ENCODE measurements at regions not wholly inside any gene's neighbourhood (a gene's known extent, or its start where the extent isn't known, plus 50 kb on each side); places are given as distances from the start of the nearest gene placed in this dataset.

- no peaks in the 10 kb centered on the region for H3K36me3 ChIP-seq (ENCODE audit: control insufficient read depth, insufficient read depth, low read length)
- no peaks in the 10 kb centered on the region for H3K4me1 ChIP-seq (ENCODE audit: control insufficient read depth, insufficient read depth, low read length)
- ChIA-PET CTCF (no interaction called here), POLR2A (no interaction called here)
- ATAC-seq (no peak), DNase-seq (ENCODE audit: low read depth, low spot score) (no peak)
- H3K27ac ChIP-seq (ENCODE audit: low read length) = no peak overlapping the region
- in situ Hi-C loops (cut with HindIII; ENCODE audit: low pct_unique_long_range_greater_than_20kb, low sequenced_read_pairs) (no loop called here), intact Hi-C loops (cut with micrococcal nuclease; ENCODE audit: unreplicated experiment) (no loop called here)
- TF ChIP-seq REST (IDR thresholded peaks at IDR 0.05; ENCODE audit: insufficient read depth in 1 of 2, low read depth in 2 of 2, low read length in 1 of 2) (no peak), SIN3A (IDR thresholded peaks at IDR 0.05; ENCODE audit: borderline replicate concordance, insufficient read depth, low read depth, low read length) (no peak), CTCF (IDR thresholded peaks at IDR 0.05) (no peak), TCF7L2 (IDR thresholded peaks at IDR 0.05; ENCODE audit: low read depth, low read length) (no peak), POLR2AphosphoS5 (IDR thresholded peaks at IDR 0.05; ENCODE audit: low read depth, low read length) (no peak)
- no peaks in the 10 kb centered on the region for H3K27me3 ChIP-seq (ENCODE audit: control insufficient read depth, insufficient read depth, low read length)
- H3K4me3 ChIP-seq (ENCODE audit: low read depth in 2 of 2, low read length in 2 of 2) = no peak overlapping the region
- no peaks in the 10 kb centered on the region for H3K9me3 ChIP-seq (ENCODE audit: control insufficient read depth, insufficient read depth, low read depth, low read length)
- no TSS peak for BruUV-seq (replicated peaks)
Measured at GRCh38 chr5:17430241-17430640, 67.8 kb upstream of the TAF11L2 start.

- POLR2A ChIA-PET = no interaction called here
- CTCF ChIA-PET = no interaction called here
- Histone ChIP-seq H3K36me3 (ENCODE audit: control insufficient read depth, insufficient read depth, low read length) (no peaks in the 10 kb centered on the region), H3K9me3 (ENCODE audit: control insufficient read depth, insufficient read depth, low read depth, low read length) (no peaks in the 10 kb centered on the region), H3K4me3 (ENCODE audit: low read depth in 2 of 2, low read length in 2 of 2) (no peak overlapping the region), H3K27ac (ENCODE audit: low read length) (no peak overlapping the region), H3K27me3 (ENCODE audit: control insufficient read depth, insufficient read depth, low read length) (no peaks in the 10 kb centered on the region), H3K4me1 (ENCODE audit: control insufficient read depth, insufficient read depth, low read length) (no peaks in the 10 kb centered on the region)
- ATAC-seq = no peak
- intact Hi-C loops (cut with micrococcal nuclease; ENCODE audit: unreplicated experiment) = no loop called here
- DNase-seq (ENCODE audit: low read depth, low spot score) = no peak
- in situ Hi-C loops (cut with HindIII; ENCODE audit: low pct_unique_long_range_greater_than_20kb, low sequenced_read_pairs) = no loop called here
- TF ChIP-seq SIN3A (IDR thresholded peaks at IDR 0.05; ENCODE audit: borderline replicate concordance, insufficient read depth, low read depth, low read length) = no peak
- no peak for TF ChIP-seq POLR2AphosphoS5 (IDR thresholded peaks at IDR 0.05; ENCODE audit: low read depth, low read length)
- TF ChIP-seq TCF7L2 (IDR thresholded peaks at IDR 0.05; ENCODE audit: low read depth, low read length) = no peak
- TF ChIP-seq CTCF (IDR thresholded peaks at IDR 0.05) = no peak
- TF ChIP-seq REST (IDR thresholded peaks at IDR 0.05; ENCODE audit: insufficient read depth in 1 of 2, low read depth in 2 of 2, low read length in 1 of 2) = no peak
- no TSS peak for BruUV-seq (replicated peaks)
Measured at GRCh38 chr5:17431272-17432050, 66.6 kb upstream of the TAF11L2 start.

Data from Panc1 (cell line).